ENCODE measurements at regions not wholly inside any gene's neighbourhood (a gene's known extent, or its start where the extent isn't known, plus 50 kb on each side); places are given as distances from the start of the nearest gene placed in this dataset.

DNA sequence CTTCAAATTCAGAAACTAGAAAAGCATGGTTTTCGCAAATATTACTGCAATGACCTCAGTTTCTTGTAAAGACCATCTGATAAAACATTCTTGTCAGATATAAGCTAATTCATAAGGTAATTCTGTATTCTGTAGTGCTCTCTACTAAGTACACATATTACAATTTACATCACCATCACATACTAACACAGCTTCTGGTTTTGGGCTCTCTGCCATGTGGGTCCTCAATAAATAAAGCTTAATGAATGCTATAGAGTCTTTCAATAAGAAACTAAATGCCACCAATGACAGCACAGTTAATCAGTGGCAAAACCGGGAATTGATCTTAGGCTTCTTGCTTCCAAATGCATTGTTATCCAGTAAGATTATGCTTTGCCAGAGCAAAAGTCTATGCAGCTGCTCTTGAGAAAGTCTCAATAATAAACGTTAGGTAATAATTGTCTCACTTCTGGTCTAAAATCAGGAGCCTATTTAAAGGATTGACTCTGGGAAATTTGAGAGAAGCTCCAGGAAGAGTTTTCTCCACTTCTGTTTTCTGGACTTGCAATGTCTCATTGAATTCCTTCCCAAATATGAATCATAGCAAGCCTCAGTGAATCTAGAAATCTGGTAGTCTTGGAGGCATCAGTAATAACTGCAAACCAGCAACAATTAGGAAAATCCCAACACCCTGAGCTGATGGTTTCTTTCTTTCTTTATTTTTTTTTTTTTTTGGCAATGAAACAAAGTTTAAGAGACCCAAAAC lies 67.9 kb upstream of the RAPGEF4 start:
- Histone ChIP-seq H3F3A (ENCODE audit: insufficient read depth, low read depth) (peaks cover 2% of the 10 kb centered on the region; the same call in 1 of the 2 replicates), H2AFZ (no peak overlapping the region), H3K27ac (no peak overlapping the region), H3K36me3 (ENCODE audit: low read depth) (no peaks in the 10 kb centered on the region), H3K4me2 (no peak overlapping the region), H4K20me1 (ENCODE audit: insufficient read depth) (no peaks in the 10 kb centered on the region), H3K4me3 (no peak overlapping the region), H3K4me1 (replicated peaks; ENCODE audit: insufficient read depth) (peaks cover 17% of the 10 kb centered on the region), H3K9me3 (ENCODE audit: insufficient read depth, low read depth) (peaks cover 18% of the 10 kb centered on the region), H3K79me2 (ENCODE audit: low read depth) (no peaks in the 10 kb centered on the region), H3K27me3 (ENCODE audit: insufficient read depth, low read depth) (no peaks in the 10 kb centered on the region), H3K9me2 (ENCODE audit: insufficient read depth) (peaks cover 4% of the 10 kb centered on the region; the same call in 1 of the 2 replicates)
- intact Hi-C loops (cut with micrococcal nuclease; ENCODE audit: unreplicated experiment): no loop called here
- POLR2A ChIA-PET (ENCODE audit: unreplicated experiment): no interaction called here
- CTCF ChIA-PET: no interaction called here
- DNase-seq: no peak
- BruUV-seq (replicated peaks): no TSS peak
- TF ChIP-seq EZH2 (IDR thresholded peaks at IDR 0.05; ENCODE audit: low read depth): no peak
- TF ChIP-seq, protein P1, sequence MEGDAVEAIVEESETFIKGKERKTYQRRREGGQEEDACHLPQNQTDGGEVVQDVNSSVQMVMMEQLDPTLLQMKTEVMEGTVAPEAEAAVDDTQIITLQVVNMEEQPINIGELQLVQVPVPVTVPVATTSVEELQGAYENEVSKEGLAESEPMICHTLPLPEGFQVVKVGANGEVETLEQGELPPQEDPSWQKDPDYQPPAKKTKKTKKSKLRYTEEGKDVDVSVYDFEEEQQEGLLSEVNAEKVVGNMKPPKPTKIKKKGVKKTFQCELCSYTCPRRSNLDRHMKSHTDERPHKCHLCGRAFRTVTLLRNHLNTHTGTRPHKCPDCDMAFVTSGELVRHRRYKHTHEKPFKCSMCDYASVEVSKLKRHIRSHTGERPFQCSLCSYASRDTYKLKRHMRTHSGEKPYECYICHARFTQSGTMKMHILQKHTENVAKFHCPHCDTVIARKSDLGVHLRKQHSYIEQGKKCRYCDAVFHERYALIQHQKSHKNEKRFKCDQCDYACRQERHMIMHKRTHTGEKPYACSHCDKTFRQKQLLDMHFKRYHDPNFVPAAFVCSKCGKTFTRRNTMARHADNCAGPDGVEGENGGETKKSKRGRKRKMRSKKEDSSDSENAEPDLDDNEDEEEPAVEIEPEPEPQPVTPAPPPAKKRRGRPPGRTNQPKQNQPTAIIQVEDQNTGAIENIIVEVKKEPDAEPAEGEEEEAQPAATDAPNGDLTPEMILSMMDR (conservative IDR thresholded peaks at IDR 0.05): no peak

DNA sequence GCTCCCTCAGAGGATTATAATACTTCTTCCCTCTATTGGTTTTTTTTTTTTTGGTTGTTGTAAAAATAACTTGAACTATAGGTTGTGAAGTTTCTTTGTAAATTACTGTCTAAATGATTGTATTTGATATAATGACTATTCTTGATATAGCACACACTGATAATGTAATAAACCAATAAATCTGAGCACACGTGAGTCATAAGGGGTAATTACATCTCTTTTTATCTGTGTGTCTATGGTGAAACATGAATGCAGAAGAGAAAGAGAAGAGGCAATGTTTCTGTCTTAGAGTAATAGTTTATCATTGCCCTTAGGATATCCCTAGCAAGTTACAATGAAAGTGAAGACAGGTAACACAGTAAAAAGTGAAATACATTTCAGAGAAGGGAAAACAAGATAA lies 64.1 kb upstream of the RAPGEF4 start:
- H3K9me2 ChIP-seq (ENCODE audit: insufficient read depth): peaks cover 4% of the 10 kb centered on the region; the same call in 1 of the 2 replicates
- no peak overlapping the region for H2AFZ ChIP-seq
- CTCF ChIA-PET: interaction anchor here (0.6 kb wide), 1 partner anchor 108 kb away, joined by 3 read pairs; no protein-coding TSS in a partner anchor
- H3K27me3 ChIP-seq (ENCODE audit: insufficient read depth, low read depth): no peaks in the 10 kb centered on the region
- H3K27ac ChIP-seq: no peak overlapping the region
- no TSS peak for BruUV-seq (replicated peaks)
- H3K9me3 ChIP-seq (ENCODE audit: insufficient read depth, low read depth): peaks cover 7% of the 10 kb centered on the region
- no peak for TF ChIP-seq EZH2 (IDR thresholded peaks at IDR 0.05; ENCODE audit: low read depth)
- TF ChIP-seq, protein P1 (conservative IDR thresholded peaks at IDR 0.05): no peak
- no peaks in the 10 kb centered on the region for H3K36me3 ChIP-seq (ENCODE audit: low read depth)
- DNase-seq: no peak
- no peak overlapping the region for H3K4me3 ChIP-seq
- POLR2A ChIA-PET (ENCODE audit: unreplicated experiment): no interaction called here
- peaks cover 28% of the 10 kb centered on the region for H3K4me1 ChIP-seq (replicated peaks; ENCODE audit: insufficient read depth)
- H3K79me2 ChIP-seq (ENCODE audit: low read depth): no peaks in the 10 kb centered on the region
- no peak overlapping the region for H3K4me2 ChIP-seq
- no peaks in the 10 kb centered on the region for H4K20me1 ChIP-seq (ENCODE audit: insufficient read depth)
- H3F3A ChIP-seq (ENCODE audit: insufficient read depth, low read depth): peaks cover 13% of the 10 kb centered on the region; the same call in 1 of the 2 replicates
- intact Hi-C loops (cut with micrococcal nuclease; ENCODE audit: unreplicated experiment): no loop called here

DNA sequence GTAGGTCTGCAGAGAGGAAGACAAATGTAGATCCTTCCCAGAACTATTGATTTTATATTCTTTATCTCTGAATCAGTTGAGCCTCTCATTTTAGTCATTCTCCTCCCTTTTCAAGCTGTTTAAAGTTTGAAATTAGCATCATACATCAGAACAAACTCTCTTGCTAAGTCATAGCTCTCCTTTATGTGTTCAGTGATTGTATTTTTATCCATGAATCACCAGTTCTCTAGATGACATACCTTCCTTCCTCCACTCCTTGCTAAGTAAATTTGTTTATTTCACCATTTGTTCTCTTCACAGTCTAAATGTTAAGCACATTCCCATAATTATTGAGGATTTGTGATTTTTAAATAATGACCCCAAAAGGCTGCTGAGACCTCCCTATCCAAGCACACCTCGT lies 63.5 kb upstream of the RAPGEF4 start:
- POLR2A ChIA-PET (ENCODE audit: unreplicated experiment): no interaction called here
- Histone ChIP-seq H3K36me3 (ENCODE audit: low read depth) (no peaks in the 10 kb centered on the region), H3K4me2 (no peak overlapping the region), H3K27ac (no peak overlapping the region), H3K79me2 (ENCODE audit: low read depth) (no peaks in the 10 kb centered on the region), H3K9me3 (ENCODE audit: insufficient read depth, low read depth) (peaks cover 6% of the 10 kb centered on the region; the same call in 1 of the 2 replicates), H3F3A (ENCODE audit: insufficient read depth, low read depth) (peaks cover 13% of the 10 kb centered on the region; the same call in 1 of the 2 replicates), H3K4me1 (replicated peaks; ENCODE audit: insufficient read depth) (peaks cover 28% of the 10 kb centered on the region), H3K27me3 (ENCODE audit: insufficient read depth, low read depth) (no peaks in the 10 kb centered on the region), H2AFZ (0 out of 2 replicates have a peak overlapping the region, but pooled peaks have one; percentile 15), H3K4me3 (no peak overlapping the region), H4K20me1 (ENCODE audit: insufficient read depth) (no peaks in the 10 kb centered on the region), H3K9me2 (ENCODE audit: insufficient read depth) (peaks cover 4% of the 10 kb centered on the region; the same call in 1 of the 2 replicates)
- DNase-seq: peak in 1 of 2 experiments; percentile 48
- intact Hi-C loops (cut with micrococcal nuclease; ENCODE audit: unreplicated experiment): no loop called here
- no TSS peak for BruUV-seq (replicated peaks)
- CTCF ChIA-PET: no interaction called here
- TF ChIP-seq, protein P1 (conservative IDR thresholded peaks at IDR 0.05): no peak
- no peak for TF ChIP-seq EZH2 (IDR thresholded peaks at IDR 0.05; ENCODE audit: low read depth)

Measured in PC-9 (cell line).